Amygdala (tissue), 56 donors: ENCODE measurements at regions not wholly inside any gene's neighbourhood (a gene's known extent, or its start where the extent isn't known, plus 50 kb on each side); places are given as distances from the start of the nearest gene placed in this dataset.

Experiments used
- DNase-seq, 56 donors: peaks; one replicate each; lab custom pipeline; 2025; lab: John Stamatoyannopoulos, UW

DNA sequence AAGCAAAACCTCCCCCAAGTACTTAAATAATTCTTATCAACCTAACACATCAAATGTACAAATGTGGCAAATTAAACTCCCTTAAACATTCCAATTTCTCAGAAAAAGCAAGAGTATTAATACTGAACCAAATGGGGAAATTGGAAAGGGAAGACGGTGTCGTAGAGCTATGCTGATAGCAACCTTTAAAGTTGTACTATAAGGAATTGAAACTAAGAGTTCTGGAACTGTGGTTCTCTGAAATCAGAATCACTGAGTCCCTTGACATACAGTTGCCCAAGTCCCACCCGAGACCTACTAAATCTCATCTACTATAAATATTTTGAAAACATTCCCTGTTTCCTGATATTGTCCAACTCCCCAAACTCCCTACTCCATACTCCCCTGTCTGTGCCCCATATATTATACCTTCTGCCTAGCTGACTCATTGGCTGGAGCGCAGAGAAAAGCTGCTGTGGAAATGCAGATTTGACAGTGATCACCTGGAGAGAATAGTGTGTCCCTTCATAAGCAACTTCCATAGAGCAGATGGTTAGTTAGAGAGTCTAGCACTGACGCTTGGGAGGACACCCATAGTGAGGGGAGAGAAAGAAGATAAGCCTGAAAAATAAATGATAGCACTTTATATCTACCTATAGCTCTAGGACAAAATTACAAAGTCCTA lies 51.4 kb upstream of the ITM2B start:
- DNase-seq = no peak

DNA sequence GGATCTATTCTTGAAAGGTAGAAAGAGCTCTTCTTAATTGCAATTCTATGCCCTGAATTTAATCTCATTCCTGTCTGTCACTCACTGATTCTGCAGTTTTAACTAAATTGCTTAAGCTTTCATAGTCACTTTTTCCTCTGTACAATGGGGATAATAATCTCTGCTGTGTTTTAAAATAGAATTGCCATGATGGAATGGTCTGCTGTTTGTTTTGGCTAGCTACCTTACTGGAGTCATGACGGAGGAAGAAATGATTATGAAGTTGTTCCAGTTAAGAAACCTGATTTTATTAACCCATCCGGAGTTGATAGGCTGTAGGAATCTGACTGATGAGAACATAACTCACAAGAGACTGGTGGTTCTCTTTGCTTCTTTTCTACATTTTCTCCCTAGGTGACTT lies 54.9 kb upstream of the ITM2B start:
- no peak for DNase-seq

DNA sequence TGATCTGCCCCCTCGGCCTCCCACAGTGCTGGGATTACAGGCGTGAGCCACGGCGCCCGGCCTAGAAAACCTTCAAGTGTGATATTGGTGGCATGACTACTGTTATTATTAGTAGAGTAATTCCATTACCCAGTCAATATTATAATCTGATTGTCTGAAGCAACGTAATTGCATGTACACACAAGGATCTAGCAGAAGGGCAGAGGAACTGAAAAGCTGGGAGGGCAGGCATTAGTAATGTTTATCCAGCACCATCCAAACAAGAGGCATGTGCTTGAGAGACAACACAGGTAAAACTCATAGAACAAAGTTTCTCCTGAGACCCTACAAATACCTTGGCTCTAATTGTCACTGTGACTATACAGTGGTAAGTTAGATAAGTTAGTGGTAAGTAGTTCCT lies 56.2 kb upstream of the ITM2B start:
- DNase-seq = no peak

DNA sequence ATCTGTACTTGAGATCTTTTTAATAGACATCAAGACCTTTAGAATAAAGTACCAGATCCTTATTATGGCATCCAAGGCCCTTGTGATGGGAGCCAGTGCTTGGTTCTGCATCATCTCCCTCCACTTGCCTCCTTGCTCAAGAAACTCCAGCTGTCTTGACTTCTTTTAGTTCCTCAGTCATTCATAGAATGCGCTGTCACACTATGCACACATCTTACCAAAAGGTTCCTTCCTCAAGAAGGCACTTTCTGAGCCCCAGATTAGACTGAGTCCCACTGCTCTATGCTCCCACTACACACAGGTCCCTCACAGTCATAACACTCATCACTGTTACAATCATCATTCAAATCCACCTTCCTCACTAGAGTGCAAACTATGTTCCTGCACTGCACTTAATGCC lies 57.8 kb upstream of the ITM2B start:
- DNase-seq = no peak

DNA sequence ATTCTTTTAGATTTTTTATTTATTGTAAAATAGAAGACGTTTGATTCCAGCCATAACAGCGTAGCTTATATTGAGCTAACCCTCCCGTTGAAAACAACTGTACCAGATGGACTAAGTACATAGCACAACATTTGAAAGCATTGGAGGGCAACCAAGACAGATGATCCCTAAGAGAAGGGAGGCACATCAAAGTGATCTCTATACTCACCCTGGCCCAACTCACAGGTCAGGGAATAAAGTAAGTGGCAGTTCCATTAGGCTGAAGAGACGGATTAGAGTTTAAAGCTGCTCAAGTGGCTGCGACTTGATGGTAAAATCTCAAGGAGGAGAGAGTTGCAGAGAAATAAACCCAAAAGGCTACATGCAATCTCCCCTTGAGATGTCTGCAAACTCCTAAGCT lies 65.1 kb upstream of the ITM2B start:
- DNase-seq = no peak

DNA sequence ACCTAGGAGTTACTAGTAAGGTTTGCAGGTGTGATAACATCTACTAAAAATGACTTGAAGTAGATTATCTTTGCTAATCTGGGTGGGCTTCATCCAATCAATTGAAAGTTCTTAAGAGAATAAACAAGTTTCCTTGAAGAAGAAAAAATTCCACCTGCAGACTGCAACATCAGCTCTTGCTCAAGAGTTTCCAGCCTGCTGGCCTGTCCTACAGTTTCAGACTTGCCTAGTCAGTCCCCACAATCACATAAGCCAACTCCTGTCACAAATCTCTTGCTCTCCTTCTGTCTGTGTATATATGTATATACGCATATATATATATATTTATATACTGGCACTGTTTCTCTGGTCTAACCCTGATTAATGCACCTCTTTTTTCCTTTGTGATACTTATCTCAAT lies 67.3 kb upstream of the ITM2B start:
- no peak for DNase-seq

DNA sequence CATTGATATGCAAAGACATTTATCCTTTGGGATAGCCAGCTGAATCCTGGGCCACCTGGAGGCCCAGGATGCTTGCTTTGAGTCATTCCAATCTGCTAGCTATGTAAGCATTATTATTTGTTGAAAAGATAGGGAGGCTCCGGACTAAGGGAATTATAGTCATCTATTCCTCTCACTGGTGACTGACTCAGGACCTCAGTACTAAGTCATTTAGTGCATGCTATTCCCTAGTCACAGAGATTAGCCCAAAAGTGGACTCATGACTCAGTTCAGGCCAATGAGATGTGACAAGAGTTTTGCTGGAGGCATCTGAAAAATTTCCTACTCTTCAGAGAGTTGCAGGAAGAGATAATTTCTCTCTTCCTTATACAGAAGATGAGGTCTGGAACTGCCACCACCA lies 67.9 kb upstream of the ITM2B start:
- DNase-seq = no peak

DNA sequence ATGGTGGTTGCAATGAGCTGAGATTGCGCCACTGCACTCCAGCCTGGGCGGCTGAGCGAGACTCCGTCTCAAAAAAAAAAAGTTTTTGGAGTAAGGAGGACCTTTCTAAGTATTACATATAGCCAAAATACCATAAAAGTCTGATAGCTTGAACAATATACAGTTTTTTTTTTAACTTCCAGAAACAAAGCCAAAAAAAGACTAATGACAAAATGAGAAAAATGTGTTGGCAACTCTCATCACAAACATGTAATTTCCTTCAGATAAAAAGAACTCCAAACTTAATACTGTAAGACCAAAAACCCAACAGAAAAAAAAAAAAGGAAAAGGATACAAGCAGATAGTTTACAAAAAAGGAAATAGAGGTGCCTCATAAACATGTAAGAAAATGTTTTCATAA lies 68.2 kb upstream of the MED4 start:
- DNase-seq = no peak

DNA sequence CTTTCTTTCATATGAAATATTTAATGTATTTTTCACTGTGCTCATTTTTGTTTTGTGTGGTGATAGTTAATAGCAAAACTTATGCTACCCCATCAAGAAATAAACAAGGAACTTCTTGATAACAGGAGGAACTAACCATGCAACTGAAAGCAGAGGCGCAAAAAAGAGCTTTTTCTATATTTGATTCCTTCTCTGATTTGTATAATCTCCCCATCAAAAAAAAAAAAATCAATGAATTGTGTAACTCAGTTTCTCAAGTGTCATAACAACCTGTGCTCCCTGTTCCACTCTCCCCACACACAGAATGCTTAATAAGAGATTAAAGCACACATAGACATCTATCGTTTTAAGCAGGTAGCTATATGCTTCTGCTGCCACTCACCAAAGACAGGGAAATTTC lies 67.3 kb upstream of the MED4 start:
- DNase-seq = no peak

DNA sequence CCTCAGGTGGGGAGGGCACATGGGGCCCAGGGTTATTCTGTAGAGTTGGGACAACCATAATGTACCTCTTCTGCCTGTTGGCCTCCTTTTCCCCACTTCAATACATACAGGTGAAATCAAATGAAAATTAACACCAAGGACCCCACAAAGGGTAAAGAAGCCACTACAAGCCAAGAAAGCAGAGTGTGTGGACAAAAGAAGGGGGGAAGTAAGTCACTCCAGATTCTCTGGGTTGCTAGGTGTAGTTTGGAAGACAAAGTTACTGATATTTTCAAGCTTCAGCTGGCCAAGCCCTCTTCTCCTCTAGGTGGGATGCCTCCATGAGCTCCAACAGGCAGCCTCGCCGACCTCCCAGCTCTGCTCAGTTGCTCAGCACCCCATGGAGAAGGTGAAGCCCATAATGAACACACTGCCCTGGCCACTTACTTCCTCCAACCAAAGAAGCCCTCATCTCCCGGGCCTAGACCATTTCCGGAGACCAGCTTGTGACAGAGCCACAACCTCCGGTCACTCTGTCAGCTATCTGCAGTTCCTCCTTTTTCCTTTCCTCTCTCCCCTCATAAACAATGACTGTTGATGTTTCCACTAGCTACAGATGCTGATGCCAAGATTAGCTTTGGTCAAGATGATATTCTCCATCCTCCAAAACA lies 66.8 kb upstream of the MED4 start:
- DNase-seq = peak in 29 of 56 donors; percentile 4 to 62 (median 18)

DNA sequence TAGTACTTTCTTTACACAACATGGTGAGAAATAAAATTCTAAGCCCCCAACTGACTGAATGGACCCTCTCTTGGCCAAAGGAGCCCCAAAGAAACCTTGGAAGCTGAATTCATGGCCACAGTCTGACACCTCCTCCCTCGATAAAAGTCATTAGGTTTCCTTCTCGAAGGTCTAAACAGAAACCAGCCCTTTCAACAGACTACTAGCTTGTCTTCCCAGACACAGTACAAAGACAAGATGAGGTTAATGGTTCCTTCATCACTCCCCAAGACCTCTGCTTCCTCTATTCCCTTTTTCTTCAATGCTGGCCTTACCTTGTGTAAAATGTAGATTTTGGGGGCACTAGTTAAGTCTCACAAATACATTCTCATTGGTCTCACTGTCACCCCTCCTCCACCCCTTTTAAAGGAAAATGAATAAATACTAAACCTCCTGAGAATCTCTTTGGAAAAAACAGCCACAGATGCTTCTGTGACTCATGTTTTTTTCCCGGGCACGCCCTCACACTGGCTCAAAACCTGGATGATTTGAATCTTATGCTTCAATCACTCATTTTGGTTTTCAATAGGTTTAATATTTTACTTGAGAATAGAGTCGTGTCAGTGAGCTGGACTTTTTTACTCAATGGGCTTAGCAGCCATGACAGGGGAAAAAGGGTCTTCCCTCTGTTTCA lies 65.8 kb upstream of the MED4 start:
- DNase-seq = peak in 2 of 56 donors; percentile 6

DNA sequence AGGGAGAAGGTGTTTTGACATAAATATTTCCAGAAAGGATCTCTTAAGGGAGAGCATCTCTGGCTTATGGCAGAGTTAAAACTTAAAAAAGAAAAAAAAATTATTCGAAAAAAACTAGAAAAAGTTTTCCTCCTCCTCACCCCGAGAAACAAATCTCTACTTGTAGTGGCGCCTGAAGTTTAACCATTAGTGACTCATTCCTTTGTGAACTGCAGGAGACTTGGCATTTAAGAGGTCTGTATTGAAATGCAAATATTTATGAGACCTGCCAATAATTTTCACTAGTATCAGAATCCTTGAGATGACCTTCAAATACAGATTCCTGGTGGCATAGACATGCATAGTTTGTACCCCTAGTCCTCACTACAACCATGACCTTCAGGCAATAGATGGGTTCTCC lies 64.9 kb upstream of the MED4 start:
- DNase-seq = no peak

DNA sequence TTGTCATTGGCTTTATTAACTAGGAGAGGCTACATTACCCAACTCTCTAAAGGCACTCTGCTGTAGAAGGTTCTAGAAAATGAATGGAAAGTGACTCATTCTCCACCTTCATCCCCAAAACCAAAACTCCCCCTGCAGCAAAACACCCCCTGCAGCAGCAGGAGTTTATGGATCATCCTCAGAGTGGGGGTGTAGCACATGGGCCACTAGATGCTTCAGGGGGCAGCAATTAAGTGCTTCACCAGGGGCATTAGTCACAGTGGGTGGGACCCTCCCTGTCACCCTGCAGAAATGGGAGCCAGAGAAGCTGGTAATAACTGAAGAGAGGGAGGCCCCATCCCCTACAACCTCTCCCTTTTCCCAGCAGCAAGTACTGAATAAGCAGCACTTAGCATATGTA lies 64.5 kb upstream of the MED4 start:
- DNase-seq = no peak

DNA sequence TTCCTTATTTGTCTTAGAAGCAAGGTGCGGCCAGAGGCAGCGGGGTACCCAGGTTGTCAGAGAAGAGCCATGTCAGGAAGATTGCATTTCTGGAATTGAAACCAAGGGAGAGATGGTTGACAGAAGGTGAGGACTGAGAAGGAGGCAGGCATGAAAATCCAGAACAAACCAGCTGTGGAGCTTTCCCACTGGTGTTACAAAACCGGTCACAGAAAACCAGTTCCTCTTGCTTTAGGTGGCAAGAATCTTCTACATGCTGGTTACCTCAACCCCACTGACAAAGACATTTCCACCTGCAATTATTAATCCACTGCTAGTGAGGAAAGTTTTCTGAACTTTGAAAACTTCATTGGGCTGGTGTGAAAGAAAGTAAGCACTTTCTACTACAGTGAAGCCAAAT lies 64.0 kb upstream of the MED4 start:
- peak in 2 of 56 donors; percentile 7 to 14 for DNase-seq

DNA sequence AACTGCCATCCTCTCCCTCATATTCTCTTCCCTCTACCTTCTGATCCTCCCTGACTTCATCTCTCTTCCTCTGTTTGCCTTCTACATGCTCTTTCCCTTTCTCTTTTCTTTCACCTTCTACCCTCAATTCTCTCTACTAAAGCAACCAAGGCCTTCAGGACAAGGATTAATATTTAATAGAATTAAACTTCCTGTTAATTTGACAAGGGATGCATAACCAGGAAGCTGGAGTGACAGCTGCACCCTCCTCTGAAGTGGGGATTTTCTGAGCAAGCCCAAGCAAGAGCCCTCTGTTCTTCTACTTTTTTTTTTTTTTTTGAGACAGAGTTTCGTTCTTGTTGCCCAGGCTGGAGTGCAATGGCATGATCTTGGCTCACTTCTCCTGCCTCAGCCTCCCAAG lies 63.4 kb upstream of the MED4 start:
- DNase-seq = no peak

DNA sequence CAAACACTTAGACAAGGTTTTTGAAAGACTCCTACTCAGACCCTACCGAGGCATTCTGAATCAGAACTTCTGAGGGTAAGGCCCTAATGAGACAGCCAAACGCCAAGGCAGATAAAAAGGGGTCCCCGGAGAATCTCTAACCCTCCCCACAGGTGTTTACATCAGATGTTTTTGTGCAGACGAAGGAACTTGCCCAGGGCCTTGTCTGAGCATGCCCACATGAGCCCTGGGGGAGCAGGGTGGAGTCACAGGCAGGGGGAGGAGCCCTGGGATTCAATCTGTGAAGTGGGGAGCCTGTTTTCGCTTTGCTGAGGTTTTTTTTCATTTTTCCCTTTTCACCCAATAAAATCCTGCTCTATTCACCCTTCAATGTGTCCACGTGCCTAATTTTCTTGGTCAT lies 61.6 kb upstream of the MED4 start:
- DNase-seq = peak in 3 of 56 donors; percentile 3 to 9 (median 6)

DNA sequence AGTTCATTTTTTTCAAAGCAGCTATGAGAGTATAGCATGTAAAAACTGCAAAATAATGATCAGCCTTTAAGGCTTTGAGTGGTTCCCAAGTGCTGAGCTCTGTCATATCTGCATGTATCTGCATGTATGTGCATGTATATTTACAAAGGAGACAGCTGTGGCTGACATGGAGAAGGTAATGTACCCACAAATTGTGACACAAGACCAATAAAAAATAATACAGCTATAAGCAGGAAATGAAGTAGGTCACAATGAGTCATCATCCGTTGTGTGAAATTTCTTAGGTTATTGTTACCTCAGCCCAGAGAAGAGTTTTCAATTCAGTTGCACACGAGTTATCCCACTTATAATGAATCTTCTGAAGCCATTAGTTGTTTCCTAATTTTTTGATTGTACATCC lies 60.9 kb upstream of the MED4 start:
- DNase-seq = no peak

DNA sequence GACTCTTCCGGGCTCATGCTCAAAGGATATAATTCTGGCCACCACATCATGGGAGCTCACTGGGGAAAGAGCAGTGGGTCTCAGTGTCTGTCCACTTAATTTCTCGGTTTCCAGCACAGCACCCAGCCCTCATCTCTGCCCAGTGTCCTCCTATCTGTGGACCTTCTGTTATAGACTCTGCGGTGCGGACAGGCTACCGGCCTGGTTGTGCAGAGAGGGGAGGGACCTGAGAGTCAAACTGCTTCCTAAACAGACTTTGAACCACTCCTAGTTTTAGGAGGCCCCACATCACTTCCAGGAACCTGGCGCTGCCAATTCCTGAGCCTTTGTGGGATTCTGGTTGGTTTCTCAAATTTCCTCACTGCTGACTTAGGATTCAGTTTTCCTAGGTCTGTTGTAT lies 59.8 kb upstream of the MED4 start:
- no peak for DNase-seq

DNA sequence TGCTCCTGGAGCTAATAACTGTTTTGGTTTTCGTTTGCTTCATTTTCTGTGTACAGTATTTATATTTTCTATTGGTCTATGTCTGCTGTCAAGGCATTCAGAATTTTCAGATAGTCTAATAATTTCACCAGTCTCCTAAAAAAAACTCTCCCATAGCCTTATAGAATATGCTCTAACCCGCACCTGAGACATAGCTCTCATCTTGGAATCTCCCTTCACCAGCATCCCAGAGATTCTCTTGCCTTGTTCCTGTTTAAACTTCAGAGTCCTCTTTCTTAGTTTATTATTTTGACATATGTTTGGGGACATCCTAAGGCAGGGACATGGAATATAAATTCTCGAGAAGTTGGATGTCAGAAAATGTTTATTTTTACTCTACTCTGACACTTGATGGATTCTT lies 58.3 kb upstream of the MED4 start:
- no peak for DNase-seq

DNA sequence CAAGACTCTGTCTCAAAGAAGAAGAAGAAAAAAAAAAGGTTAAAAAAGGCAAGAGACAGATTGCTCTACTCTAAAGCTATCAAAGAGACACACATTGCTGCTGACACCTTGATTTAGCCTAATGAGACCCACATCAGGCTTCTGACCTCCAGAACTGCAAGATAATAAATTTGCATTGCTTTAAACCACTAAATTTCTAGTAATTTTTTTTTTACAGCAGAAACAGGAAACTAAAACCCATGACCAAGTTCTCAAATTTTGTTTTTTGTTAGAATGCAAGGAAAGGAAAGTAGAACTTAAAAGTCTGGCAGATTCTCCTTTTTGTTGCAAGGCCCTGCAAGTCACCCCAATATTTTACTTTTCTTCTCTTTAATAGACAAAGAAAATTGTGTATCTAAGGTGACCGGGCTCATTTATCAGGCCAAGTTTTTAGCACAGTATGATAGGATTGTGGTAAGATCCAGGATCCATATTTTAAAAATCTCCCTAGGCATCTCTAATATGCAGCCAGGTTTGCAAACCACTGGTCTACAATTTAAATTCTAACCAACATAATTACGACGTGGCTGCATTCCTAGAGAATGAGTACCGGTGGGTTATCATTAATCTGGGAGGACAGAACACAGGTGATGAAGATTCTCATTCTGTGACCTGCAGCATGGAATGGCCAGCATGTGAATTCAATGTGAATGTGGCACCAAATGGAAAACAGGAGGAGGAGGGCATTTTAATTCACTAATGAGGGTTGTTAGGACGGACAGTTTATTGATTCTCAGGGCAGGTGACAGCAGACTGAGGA lies 56.7 kb upstream of the MED4 start:
- DNase-seq = no peak

DNA sequence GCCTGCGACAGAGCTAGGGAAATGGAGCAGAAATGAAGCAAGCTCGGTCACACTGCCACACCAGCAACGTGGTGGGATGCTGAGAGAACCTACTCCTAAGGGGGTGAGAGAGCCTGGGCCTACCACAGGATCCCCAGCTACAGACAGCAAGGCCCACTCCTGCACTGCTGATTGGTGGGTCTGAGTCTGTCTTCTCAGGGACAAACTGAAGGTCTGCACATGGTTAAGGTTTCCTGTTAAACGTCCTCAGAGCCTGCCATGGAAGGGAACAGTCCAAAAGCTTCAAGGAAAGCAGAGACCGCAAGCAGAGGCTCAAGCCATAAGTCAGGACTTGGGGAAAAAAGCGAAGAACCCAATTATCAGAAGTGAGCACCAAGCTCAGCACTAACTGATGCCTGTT lies 53.5 kb upstream of the MED4 start:
- DNase-seq = no peak
